ENCODE measurements at regions not wholly inside any gene's neighbourhood (a gene's known extent, or its start where the extent isn't known, plus 50 kb on each side); places are given as distances from the start of the nearest gene placed in this dataset.
"Not testable (repeated sequence)": the region's sequence is repeated elsewhere in the genome, so short reads cannot be mapped to it uniquely, and the experiment has no call there.

GRCh38 chr6:16039892-16040627 is 88.8 kb upstream of the MYLIP start:
- TF ChIP-seq CTCF (IDR thresholded peaks at IDR 0.05); TEAD4 (IDR thresholded peaks at IDR 0.05; ENCODE audit: borderline replicate concordance, insufficient read depth): not testable (repeated sequence)
